ENCODE measurements at regions not wholly inside any gene's neighbourhood (a gene's known extent, or its start where the extent isn't known, plus 50 kb on each side); places are given as distances from the start of the nearest gene placed in this dataset.
A peak's percentile ranks its signal among the peaks of the same experiment; 100 is the strongest.
"Not testable (repeated sequence)": the region's sequence is repeated elsewhere in the genome, so short reads cannot be mapped to it uniquely, and the experiment has no call there.

DNA sequence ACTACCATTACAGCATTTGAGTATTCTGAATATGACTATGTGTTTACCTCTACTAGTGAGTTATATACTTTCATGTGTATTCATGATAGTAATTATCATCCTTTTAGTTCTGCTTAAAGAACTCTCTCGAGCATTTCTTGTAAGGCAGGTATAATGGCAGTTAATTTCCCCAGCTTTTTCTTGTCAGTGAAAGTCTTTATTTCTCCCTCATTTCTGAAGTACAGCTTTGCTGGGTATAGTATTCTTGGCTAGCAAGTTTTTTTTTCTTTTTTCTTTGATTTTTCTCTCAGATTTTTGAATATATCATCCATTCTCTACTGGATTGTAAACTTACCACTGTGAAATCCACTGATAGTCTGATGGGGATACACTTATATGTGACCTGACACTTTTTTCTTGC lies 165.9 kb upstream of the ARHGAP5 start:
- DNase-seq: no peak

DNA sequence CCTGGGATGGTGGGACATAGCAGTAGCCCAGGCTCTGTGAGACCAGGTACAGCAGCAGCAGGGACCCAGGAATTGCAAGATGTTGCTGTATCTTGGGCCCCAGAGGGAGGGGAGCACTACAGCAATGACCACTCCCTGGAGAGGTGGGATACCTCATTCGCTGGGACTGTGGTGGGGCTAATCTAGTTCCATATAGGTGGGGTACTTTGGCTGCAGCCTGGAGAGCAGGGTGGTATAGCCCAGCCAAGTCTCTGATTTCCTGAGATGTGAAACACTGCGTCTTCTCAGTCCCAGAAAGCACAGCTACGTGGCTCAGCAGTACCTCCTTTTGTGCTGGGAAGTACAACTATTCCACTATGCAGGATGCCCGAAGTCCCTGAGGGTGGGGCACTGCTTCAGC lies 163.7 kb upstream of the ARHGAP5 start:
- DNase-seq: no peak

DNA sequence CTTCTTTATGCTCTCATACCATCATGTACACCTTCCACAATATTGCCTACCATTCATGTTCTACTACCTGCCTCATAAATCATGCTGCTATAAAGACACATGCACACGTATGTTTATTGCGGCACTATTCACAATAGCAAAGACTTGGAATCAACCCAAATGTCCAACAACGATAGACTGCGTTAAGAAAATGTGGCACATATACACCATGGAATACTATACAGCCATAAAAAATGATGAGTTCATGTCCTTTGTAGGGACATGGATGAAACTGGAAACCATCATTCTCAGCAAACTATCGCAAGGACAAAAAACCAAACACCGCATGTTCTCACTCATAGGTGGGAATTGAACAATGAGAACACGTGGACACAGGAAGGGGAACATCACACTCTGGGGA lies 158.8 kb upstream of the ARHGAP5 start:
- DNase-seq: not testable (repeated sequence)

DNA sequence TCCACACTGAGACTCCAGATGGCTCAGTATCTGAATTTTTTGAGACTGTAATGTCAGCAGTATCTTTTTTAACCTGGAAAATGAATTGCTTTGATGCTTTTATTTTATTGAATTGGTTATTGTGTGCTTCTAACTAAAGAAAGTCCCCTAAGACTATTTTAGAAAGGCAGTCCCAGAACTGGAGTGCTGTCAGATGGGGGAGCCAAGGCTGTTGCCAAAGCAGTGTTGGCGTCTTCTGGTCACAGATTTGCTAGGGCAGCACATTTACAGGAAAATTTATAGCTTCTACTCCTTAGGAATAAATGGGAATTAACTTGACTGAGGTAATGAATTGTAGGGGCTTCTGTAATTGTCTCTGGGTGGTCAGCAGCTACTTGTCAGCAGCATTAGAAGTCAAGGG lies 157.1 kb upstream of the ARHGAP5 start:
- no peak for DNase-seq

GRCh38 chr14:31920989-31921650 lies 156.0 kb upstream of the ARHGAP5 start:
- no peak for DNase-seq

- no peak for DNase-seq
Measured at GRCh38 chr14:31921721-31922120, 155.4 kb upstream of the ARHGAP5 start.

DNA sequence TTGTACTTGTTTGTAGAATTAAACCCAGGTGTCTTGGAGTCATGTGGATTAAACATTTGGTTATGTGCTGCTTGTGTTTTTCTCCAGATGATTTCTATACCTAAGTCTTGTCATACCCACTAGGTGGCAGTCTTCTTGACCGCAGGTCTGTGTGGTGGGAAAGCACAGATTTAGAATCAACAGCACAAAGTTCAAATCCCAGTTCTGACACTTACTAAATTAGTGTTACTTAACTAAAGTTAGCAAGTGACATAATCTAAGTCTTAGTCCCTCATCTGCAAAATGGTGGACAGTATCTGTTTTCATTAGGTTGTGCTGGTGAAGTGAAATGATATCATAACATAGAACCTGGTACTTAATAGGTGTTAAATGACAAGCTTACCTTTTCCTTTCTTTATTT lies 151.0 kb upstream of the ARHGAP5 start:
- no peak for DNase-seq

GRCh38 chr14:31926652-31927347 lies 150.3 kb upstream of the ARHGAP5 start:
- no peak for DNase-seq

GRCh38 chr14:31927348-31927832 lies 149.7 kb upstream of the ARHGAP5 start:
- peak; percentile 34 for DNase-seq

GRCh38 chr14:31930070-31930469 lies 147.0 kb upstream of the ARHGAP5 start:
- no peak for DNase-seq

- no peak for DNase-seq
Measured at GRCh38 chr14:31930493-31931240, 146.4 kb upstream of the ARHGAP5 start.

GRCh38 chr14:31932675-31933074 lies 144.4 kb upstream of the ARHGAP5 start:
- DNase-seq: no peak

DNA sequence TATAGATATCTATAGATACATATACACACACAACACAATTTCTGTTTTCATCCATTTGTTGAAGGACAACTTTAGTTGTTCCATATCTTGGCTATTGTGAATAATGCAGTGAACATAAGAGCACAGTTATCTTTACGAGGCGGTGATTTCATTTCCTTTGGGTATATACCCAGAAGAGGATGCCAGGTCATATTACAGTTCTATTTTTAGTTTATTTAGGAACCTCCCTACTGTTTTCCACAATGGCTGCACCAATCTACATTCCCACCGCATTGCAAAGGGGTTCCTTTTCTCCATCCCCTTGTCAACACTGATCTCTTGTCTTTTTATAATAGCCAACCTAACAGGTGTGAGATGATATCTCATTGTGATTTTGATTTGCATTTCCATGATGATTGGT lies 143.4 kb upstream of the ARHGAP5 start:
- DNase-seq: no peak

- DNase-seq: no peak
Measured at GRCh38 chr14:31934767-31935266, 142.3 kb upstream of the ARHGAP5 start.

- no peak for DNase-seq
Measured at GRCh38 chr14:31935391-31935790, 141.7 kb upstream of the ARHGAP5 start.

- DNase-seq: no peak
Measured at GRCh38 chr14:31936115-31936514, 141.0 kb upstream of the ARHGAP5 start.

DNA sequence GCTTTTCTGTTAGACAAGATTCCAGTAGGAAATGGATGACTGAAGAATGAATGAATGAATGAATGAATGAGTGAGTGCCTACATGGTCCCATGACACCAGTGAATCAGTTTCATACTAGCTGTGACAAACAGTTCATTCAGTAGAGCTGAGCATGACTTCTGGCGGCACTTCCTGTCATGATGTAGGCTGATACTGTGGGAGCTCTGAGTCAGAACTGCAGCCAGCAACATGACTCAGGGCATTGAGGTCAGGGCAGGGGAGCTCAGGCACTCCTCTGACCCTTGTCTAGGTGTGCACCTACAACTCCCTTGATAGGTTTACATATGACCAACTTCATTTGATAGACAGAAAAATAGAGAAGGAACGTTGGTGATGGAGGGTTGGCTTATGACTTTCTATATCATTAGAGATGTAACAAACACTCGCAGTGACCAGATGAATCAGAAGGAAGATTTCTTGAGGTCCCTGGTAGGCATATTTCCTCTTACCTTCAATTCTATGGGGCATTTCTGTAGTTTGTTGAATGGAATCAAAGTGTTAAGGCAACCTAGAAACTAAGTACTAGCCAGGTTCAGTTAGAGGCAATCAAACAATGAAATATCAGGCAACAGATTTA lies 139.3 kb upstream of the ARHGAP5 start:
- DNase-seq: peak; percentile 77

GRCh38 chr14:31939934-31940333 lies 137.2 kb upstream of the ARHGAP5 start:
- no peak for DNase-seq

DNA sequence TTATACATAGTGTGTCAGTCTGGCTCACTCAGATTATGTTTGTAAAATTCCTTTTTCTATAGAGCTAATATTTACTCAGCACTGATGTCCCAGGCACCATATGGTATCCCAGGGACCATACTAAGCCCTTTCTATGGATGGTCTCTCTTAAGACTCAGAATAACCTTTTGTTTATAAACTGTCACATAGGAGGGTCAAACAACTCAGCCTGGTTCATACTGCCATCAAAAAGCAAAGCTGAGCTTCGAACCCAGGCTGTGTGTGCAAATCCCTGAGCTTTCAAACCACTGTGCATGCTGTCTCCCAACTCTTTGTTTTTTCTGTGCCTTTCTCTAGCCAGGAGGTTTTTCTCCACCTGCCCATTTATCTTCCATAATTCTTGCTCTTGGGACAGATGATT lies 135.6 kb upstream of the ARHGAP5 start:
- no peak for DNase-seq

DNA sequence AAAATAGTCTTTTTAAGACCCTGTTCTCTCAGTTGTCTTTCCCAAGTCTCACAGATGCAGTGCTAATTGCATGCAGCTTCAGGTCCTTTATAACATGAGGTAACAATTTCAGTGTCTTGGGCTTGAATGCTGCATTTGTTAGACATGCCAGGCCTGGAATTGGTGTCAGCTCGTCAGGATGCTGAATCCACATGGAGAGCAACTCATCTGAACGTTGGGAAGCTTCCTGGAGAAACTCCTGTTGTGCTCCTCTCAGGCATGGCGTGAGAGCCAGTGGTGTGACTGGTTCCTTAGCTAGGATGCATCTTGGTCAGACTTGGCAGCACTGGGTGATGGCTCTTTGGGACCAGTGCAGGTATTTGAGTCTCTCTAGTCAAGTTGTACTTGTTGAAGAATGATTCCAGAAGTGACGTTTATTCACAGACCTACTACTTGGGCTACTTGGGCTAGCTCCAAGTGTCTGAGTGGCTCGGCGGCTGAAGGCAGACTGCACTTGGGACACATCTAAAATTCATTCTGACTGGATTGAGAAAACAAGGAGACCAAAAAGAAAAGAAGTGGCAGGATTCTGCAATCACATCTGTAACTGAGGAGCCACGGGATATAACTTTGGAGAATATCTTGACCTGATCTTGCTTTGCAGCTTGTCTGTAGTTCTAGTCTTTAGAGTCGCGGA lies 134.8 kb upstream of the ARHGAP5 start:
- DNase-seq: no peak

DNA sequence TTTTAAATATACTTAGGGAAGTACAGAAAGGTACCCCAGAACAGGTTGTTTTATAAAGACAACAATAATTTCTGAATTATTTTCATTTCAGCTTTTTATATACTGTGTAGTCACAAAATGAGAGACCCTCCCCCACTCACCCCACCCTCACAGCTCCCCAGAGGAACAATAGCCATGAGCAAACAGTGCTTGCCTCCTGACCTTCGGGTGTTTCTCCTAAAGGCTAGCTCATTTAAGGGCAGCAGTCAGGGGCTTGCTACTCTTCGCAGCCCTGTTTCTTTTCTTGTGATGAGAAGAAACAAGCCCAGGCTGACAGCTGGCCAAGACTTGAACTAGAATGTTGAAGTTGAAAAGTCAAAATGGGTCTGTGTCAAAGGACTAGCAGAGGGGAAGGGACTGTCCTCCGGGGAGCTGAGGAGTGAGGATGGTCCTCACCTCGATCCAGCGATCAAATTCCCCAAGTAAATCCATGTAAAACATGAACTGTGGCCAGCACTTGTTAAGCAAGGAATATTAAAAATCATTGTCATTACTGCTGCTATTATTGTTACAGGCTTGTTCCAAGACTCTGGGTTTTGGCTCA lies 133.8 kb upstream of the ARHGAP5 start:
- DNase-seq: no peak

GRCh38 chr14:31943861-31944255 lies 133.2 kb upstream of the ARHGAP5 start:
- DNase-seq: no peak
